ENCODE measurements at regions not wholly inside any gene's neighbourhood (a gene's known extent, or its start where the extent isn't known, plus 50 kb on each side); places are given as distances from the start of the nearest gene placed in this dataset.

- H3K23me2 ChIP-seq (ENCODE audit: low read depth, low read length): no peaks in the 10 kb centered on the region
- no peak overlapping the region for H3K27ac ChIP-seq (ENCODE audit: low read depth, low read length)
- no peak overlapping the region; the same call in 1 of the 2 replicates for H3K18ac ChIP-seq (ENCODE audit: extremely low read depth, low read length)
- H3K27me3 ChIP-seq (replicated peaks in 1 of 4; ENCODE audit: control insufficient read depth in 3 of 4, extremely low read depth in 1 of 4, insufficient read depth in 3 of 4, low read length in 3 of 4): no peaks in the 10 kb centered on the region
- H2BK20ac ChIP-seq (ENCODE audit: low read length): no peak overlapping the region
- H3K23ac ChIP-seq (ENCODE audit: insufficient read length): no peak overlapping the region
- no peak overlapping the region; the same call in 1 of the 2 replicates for H2BK15ac ChIP-seq (ENCODE audit: low read length)
- TF ChIP-seq BCL11A (IDR thresholded peaks at IDR 0.05; ENCODE audit: low read depth in 2 of 2, low read length in 2 of 2) (no peak), TBP (IDR thresholded peaks at IDR 0.05; ENCODE audit: low read depth, low read length) (no peak)
- H3K14ac ChIP-seq (ENCODE audit: insufficient read length): no peak overlapping the region
- no peak for DNase-seq (ENCODE audit: low read depth in 1 of 2, low spot score in 2 of 2)
- ChIA-PET POLR2A (ENCODE audit: partially characterized antibody) (no interaction called here), CTCF (ENCODE audit: partially characterized antibody) (interaction anchor here (0.6 to 1.5 kb wide), 4 partner anchors 9 to 197 kb away, joined by 3 read pairs; no protein-coding TSS in a partner anchor)
- no peak overlapping the region for H3K9ac ChIP-seq (replicated peaks in 1 of 4; ENCODE audit: extremely low read depth in 1 of 4, low read depth in 3 of 4, low read length in 3 of 4)
- H3K9me3 ChIP-seq (ENCODE audit: insufficient read depth in 2 of 2, low read depth in 1 of 2, low read length in 1 of 2): no peaks in the 10 kb centered on the region
- no peak overlapping the region for H4K5ac ChIP-seq (ENCODE audit: insufficient read length, low read depth, low read length)
- H3K56ac ChIP-seq (replicated peaks; ENCODE audit: insufficient read length, low read depth, low read length): no peak overlapping the region
- no peak overlapping the region for H3K4me3 ChIP-seq (ENCODE audit: extremely low read depth in 1 of 4, insufficient read depth in 2 of 4, low read depth in 3 of 4, low read length in 4 of 4)
- H3K36me3 ChIP-seq (ENCODE audit: control insufficient read depth in 2 of 4, insufficient read depth in 4 of 4, low read length in 3 of 4): no peaks in the 10 kb centered on the region
- H4K91ac ChIP-seq (replicated peaks; ENCODE audit: insufficient read length, low read length): no peak overlapping the region
- no peaks in the 10 kb centered on the region for H3K79me1 ChIP-seq (ENCODE audit: low read depth, low read length)
- no peak overlapping the region; the same call in 1 of the 2 replicates for H4K8ac ChIP-seq (ENCODE audit: extremely low read depth, insufficient read depth, low read length)
- H3K79me2 ChIP-seq (ENCODE audit: control insufficient read depth in 1 of 2, insufficient read depth in 2 of 2, low read length in 2 of 2): no peaks in the 10 kb centered on the region
- peaks cover 0 to 14% (median 9%) of the 10 kb centered on the region in 4 experiments; a peak in 6 of 7 replicates for H3K4me1 ChIP-seq (replicated peaks in 1 of 4; ENCODE audit: control insufficient read depth in 3 of 4, insufficient read depth in 4 of 4, low read length in 3 of 4)
- H2AK5ac ChIP-seq (ENCODE audit: low read depth, low read length): no peak overlapping the region
- no peak overlapping the region for H2BK5ac ChIP-seq (ENCODE audit: low read depth, low read length)
- no peak overlapping the region for H2BK12ac ChIP-seq (ENCODE audit: low read depth, low read length)
- H2AFZ ChIP-seq (ENCODE audit: low read length): no peak overlapping the region
- WGBS, 2 experiments (ENCODE audit: extremely low coverage in 1 of 2, insufficient coverage in 1 of 2, insufficient read length in 1 of 2, insufficient replicate concordance in 2 of 2, low coverage in 1 of 2, low lambda C conversion rate in 2 of 2, missing lambda C conversion rate in 1 of 2): 81% methylated on average over 26 of the region's 27 CpGs; no CpG with 5 or more reads in 1 of the 2 experiments
- no peaks in the 10 kb centered on the region for H4K20me1 ChIP-seq (replicated peaks in 1 of 2; ENCODE audit: control insufficient read depth in 1 of 2, insufficient read depth in 2 of 2, low read length in 2 of 2)
- no peak overlapping the region for H2BK120ac ChIP-seq (replicated peaks; ENCODE audit: low read depth, low read length)
- no peak for FAIRE-seq
- H3K4ac ChIP-seq (replicated peaks; ENCODE audit: insufficient read length, low read depth, low read length): no peak overlapping the region
- no peak overlapping the region for H3K4me2 ChIP-seq (ENCODE audit: insufficient read depth in 1 of 2, low read depth in 2 of 2, low read length in 2 of 2)
These were observed 202.3 kb upstream of the IRX1 start for GRCh38 chr5:3393122-3393919.
